OCI-LY1 (cell line): ENCODE measurements at regions not wholly inside any gene's neighbourhood (a gene's known extent, or its start where the extent isn't known, plus 50 kb on each side); places are given as distances from the start of the nearest gene placed in this dataset.

Experiments used
- H2AFZ ChIP-seq: fragments of 200-600 bp; sonication (generic), shearing (Covaris generic); 2 replicates; pipeline ENCODE4 v1.6.0; 2014; ENCODE audit warnings: antibody characterized with exemption, mild to moderate bottlenecking, low read length
- H3F3A ChIP-seq: fragments of 200-600 bp; sonication (generic), shearing (Covaris generic); 2 replicates; pipeline ENCODE4 v1.6.0; 2014; ENCODE audit warnings: mild to moderate bottlenecking, antibody characterized with exemption, low read length, moderate library complexity; ENCODE audit not compliant: insufficient read depth
- H3K27ac ChIP-seq: fragments of 200-600 bp; sonication (generic); 2 replicates; pipeline ENCODE4 v1.5.1; 2014; ENCODE audit warnings: low read length, mixed run types, mild to moderate bottlenecking, low read depth; ENCODE audit not compliant: poor library complexity, severe bottlenecking
- H3K27me3 ChIP-seq: fragments of 200-600 bp; sonication (generic); 2 replicates; pipeline ENCODE4 v1.6.0; 2014; ENCODE audit warnings: antibody characterized with exemption, mild to moderate bottlenecking, low read length, moderate library complexity; ENCODE audit not compliant: insufficient read depth
- H3K36me3 ChIP-seq: fragments of 200-600 bp; sonication (generic); 2 replicates; pipeline ENCODE4 v1.6.1; 2014; ENCODE audit warnings: mild to moderate bottlenecking, antibody characterized with exemption, low read length, moderate library complexity, mixed read lengths; ENCODE audit not compliant: insufficient read depth
- H3K4me1 ChIP-seq: fragments of 200-600 bp; sonication (generic); 2 replicates; pipeline ENCODE4 v1.5.1; 2014; ENCODE audit warnings: mild to moderate bottlenecking, low read length, moderate library complexity; ENCODE audit not compliant: insufficient read depth, severe bottlenecking
- H3K4me2 ChIP-seq: fragments of 200-600 bp; sonication (generic), shearing (Covaris generic); 2 replicates; pipeline ENCODE4 v1.6.1; 2014; ENCODE audit warnings: low read length
- H3K4me3 ChIP-seq: fragments of 200-600 bp; sonication (generic); 2 replicates; pipeline ENCODE4 v1.5.1; 2014; ENCODE audit warnings: low read length, low read depth, mild to moderate bottlenecking, mixed read lengths; ENCODE audit not compliant: poor library complexity, severe bottlenecking
- H3K79me2 ChIP-seq: fragments of 200-600 bp; shearing (Covaris generic); 2 replicates; pipeline ENCODE4 v1.6.1; 2016; ENCODE audit warnings: mixed run types, low read length, mixed read lengths; ENCODE audit not compliant: insufficient read depth
- H3K9ac ChIP-seq: fragments of 200-600 bp; sonication (generic), shearing (Covaris generic); 2 replicates; pipeline ENCODE4 v1.6.1; 2014; ENCODE audit warnings: mild to moderate bottlenecking, low read length, mixed read lengths
- H3K9me2 ChIP-seq: fragments of 200-600 bp; sonication (generic), shearing (Covaris generic); 2 replicates; pipeline ENCODE4 v1.6.1; 2014; ENCODE audit warnings: low read depth, mild to moderate bottlenecking, low read length, mixed read lengths
- H3K9me3 ChIP-seq: fragments of 200-600 bp; shearing (Covaris generic); 2 replicates; pipeline ENCODE4 v1.6.1; 2014; ENCODE audit warnings: low read length, mixed read lengths
- H4K20me1 ChIP-seq: fragments of 200-600 bp; sonication (generic), shearing (Covaris generic); 2 replicates; pipeline ENCODE4 v1.6.0; 2016; ENCODE audit warnings: mild to moderate bottlenecking, low read length; ENCODE audit not compliant: insufficient read depth
- EZH2 ChIP-seq: fragments of 200-600 bp; sonication (generic), shearing (Covaris generic); IDR thresholded peaks from 2 replicates; pipeline ENCODE4 v1.8.0; 2017; ENCODE audit warnings: borderline replicate concordance, mixed run types, mild to moderate bottlenecking, antibody characterized with exemption, low read length, moderate library complexity, mixed read lengths
- TF ChIP-seq, protein P1 (sequence below): fragments of 200-600 bp; sonication (generic), shearing (Covaris generic); IDR thresholded peaks from 2 replicates; pipeline ENCODE4 v1.5.1; 2017; ENCODE audit warnings: mild to moderate bottlenecking, antibody characterized with exemption, low read length, moderate library complexity, mixed read lengths

DNA sequence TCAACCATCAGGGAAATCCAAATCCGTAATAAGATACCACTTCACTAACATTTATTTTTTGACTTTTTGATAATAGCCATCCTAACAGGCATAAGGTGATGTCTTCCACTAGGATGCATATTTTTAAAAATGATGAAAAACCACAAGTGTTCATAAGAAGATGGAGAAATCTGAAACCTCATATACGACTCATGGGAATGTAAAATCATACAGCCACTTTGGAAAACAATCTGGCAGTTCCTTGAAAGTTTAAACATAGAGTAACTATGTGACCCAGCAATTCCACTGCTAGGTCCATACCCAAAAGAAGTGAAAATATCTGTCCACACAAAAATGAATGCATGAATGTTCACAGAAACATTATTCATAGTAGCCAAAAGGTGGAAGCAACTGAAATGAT, 431.0 kb downstream of the ENC1 start:
- Histone ChIP-seq H3K9ac (no peak overlapping the region), H2AFZ (no peak overlapping the region), H3F3A (no peaks in the 10 kb centered on the region), H3K4me1 (no peaks in the 10 kb centered on the region), H3K4me2 (no peak overlapping the region), H3K9me2 (no peaks in the 10 kb centered on the region), H3K27ac (no peak overlapping the region), H4K20me1 (no peaks in the 10 kb centered on the region), H3K4me3 (no peak overlapping the region), H3K9me3 (no peaks in the 10 kb centered on the region), H3K36me3 (no peaks in the 10 kb centered on the region), H3K79me2 (no peaks in the 10 kb centered on the region), H3K27me3 (no peaks in the 10 kb centered on the region)
- no peak for TF ChIP-seq EZH2
- TF ChIP-seq, protein P1, sequence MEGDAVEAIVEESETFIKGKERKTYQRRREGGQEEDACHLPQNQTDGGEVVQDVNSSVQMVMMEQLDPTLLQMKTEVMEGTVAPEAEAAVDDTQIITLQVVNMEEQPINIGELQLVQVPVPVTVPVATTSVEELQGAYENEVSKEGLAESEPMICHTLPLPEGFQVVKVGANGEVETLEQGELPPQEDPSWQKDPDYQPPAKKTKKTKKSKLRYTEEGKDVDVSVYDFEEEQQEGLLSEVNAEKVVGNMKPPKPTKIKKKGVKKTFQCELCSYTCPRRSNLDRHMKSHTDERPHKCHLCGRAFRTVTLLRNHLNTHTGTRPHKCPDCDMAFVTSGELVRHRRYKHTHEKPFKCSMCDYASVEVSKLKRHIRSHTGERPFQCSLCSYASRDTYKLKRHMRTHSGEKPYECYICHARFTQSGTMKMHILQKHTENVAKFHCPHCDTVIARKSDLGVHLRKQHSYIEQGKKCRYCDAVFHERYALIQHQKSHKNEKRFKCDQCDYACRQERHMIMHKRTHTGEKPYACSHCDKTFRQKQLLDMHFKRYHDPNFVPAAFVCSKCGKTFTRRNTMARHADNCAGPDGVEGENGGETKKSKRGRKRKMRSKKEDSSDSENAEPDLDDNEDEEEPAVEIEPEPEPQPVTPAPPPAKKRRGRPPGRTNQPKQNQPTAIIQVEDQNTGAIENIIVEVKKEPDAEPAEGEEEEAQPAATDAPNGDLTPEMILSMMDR = no peak

DNA sequence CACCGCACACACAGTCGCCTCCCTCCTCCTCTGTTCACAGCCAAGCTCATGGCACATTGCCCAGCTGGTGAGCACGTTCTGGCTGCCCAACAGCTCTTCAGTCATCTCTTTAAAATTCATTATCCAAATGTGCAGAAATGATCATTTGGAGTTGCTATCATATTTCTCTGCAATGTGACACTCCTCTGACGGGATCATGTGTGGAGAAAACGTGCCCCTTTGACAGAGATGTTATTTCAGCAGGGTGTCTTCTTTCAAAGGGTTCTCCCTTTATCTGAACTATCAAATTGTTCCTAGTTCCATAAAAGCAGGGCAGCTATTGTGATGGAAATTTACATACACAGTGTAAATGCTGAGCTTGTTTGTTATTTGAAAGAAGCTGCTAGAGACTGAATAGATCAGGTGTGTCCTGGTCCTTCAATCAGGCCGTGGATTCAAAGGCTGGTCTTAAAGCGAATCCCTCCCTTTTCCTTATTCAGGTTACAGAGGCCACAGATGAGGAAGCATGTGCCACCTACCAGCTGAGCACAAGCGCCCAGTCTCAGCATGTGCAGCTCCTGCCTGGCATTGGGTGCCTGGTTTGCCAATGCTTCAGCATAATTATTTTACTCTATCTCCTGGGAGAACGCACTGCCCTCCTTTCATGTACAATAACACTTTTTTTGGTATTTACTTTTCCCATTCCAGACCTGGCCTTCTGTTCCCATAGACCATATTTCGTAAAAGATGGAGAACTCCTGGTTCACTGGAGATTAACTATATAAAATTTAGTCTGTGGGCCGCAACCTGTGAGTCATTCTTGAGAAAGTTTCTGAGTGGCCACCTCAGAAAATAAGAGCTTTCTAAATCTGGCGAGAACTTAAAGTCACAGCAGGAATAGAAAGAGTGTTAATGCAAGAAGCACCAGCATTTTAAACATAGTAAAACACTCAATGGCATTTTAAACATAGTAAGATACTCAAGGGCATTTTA, 433.7 kb downstream of the ENC1 start:
- Histone ChIP-seq H3K4me2 (no peak overlapping the region), H3K9me2 (no peaks in the 10 kb centered on the region), H3F3A (no peaks in the 10 kb centered on the region), H2AFZ (no peak overlapping the region), H3K4me1 (no peaks in the 10 kb centered on the region), H3K9ac (no peak overlapping the region), H3K27ac (no peak overlapping the region), H3K79me2 (no peaks in the 10 kb centered on the region), H4K20me1 (no peaks in the 10 kb centered on the region), H3K9me3 (no peaks in the 10 kb centered on the region), H3K27me3 (no peaks in the 10 kb centered on the region), H3K4me3 (no peak overlapping the region), H3K36me3 (no peaks in the 10 kb centered on the region)
- TF ChIP-seq, protein P1 = no peak
- TF ChIP-seq EZH2 = no peak

DNA sequence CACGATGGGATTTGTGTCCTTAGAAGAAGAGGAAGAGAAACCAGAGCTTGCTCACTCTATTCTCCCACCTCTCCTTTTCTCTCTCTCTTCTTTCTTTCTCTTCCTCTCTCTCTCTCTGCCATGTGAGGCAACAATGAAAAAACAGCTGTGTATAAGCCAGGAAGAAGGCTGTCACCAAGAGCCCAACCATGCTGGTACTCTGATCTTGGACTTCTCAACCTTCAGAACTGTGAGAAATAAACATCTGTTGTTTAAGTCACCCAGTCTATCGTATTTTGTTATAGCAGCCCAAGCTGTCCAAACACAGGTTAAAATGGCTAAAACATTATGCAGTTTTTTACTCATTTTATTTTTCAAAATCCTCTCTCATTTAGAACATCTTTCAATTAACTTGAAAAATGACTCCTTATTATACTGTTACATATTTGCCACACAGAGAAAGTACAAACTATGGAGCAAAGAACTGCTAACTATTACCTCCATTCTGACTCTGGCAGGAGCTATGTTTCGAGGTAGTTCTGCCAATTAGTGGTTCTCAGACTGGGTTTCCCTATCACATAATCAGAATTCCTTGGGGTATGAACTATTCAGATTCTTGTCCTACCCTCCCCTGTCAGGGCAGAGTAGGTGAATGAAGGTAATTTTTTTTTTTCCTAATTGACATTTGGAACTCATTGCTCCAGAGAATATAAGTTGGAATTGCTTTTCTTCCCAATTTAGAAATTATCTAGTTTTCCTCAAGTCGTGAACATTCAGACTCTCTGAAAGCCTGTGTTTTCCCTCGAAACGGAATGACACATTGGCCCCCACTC, 434.6 kb downstream of the ENC1 start:
- H3F3A ChIP-seq = no peaks in the 10 kb centered on the region
- no peaks in the 10 kb centered on the region for H4K20me1 ChIP-seq
- no peaks in the 10 kb centered on the region for H3K36me3 ChIP-seq
- no peaks in the 10 kb centered on the region for H3K9me3 ChIP-seq
- H3K4me3 ChIP-seq = no peak overlapping the region
- no peak overlapping the region for H3K4me2 ChIP-seq
- H3K79me2 ChIP-seq = no peaks in the 10 kb centered on the region
- TF ChIP-seq, protein P1 = no peak
- no peak for TF ChIP-seq EZH2
- H3K4me1 ChIP-seq = no peaks in the 10 kb centered on the region
- no peaks in the 10 kb centered on the region for H3K9me2 ChIP-seq
- no peaks in the 10 kb centered on the region for H3K27me3 ChIP-seq
- no peak overlapping the region for H2AFZ ChIP-seq
- no peak overlapping the region for H3K27ac ChIP-seq
- H3K9ac ChIP-seq = no peak overlapping the region
